WTC11 (cell line): ENCODE measurements at regions not wholly inside any gene's neighbourhood (a gene's known extent, or its start where the extent isn't known, plus 50 kb on each side); places are given as distances from the start of the nearest gene placed in this dataset.

Experiments used
- ATAC-seq: fragments of 200-7000 bp; cut with Tn5 transposase; 2 replicates; pipeline ENCODE4 v1.10.0; 2021; ENCODE audit warnings: mild to moderate bottlenecking, moderate library complexity
- CTCF ChIA-PET: fragments of 300-600 bp; sonication (Branson Sonifier 250); formaldehyde crosslinking; loops from one replicate; lab custom pipeline; 2021; ENCODE audit warnings: antibody characterized with exemption; lab: Charles Lee
- POLR2A ChIA-PET: fragments of 350-600 bp; sonication (Branson Sonifier 250); formaldehyde crosslinking; loops from one replicate; lab custom pipeline; 2021; ENCODE audit warnings: antibody characterized with exemption; lab: Charles Lee
- DNase-seq: peaks from one replicate; pipeline ENCODE4 v3.0.0; 2021; ENCODE audit warnings: low spot score
- H3K27ac Mint-ChIP-seq: 2 replicates; pipeline ENCODE4 v1.8.0; 2021; ENCODE audit warnings: mixed read lengths
- H3K27me3 Mint-ChIP-seq: 2 replicates; pipeline ENCODE4 v1.8.0; 2021; ENCODE audit warnings: low read depth, mild to moderate bottlenecking, moderate library complexity, mixed read lengths
- H3K36me3 Mint-ChIP-seq: 2 replicates; pipeline ENCODE4 v1.8.0; 2021; ENCODE audit warnings: mixed read lengths
- H3K4me1 Mint-ChIP-seq: 2 replicates; pipeline ENCODE4 v1.8.0; 2022; ENCODE audit warnings: mixed read lengths
- H3K4me3 Mint-ChIP-seq: 2 replicates; pipeline ENCODE4 v1.8.0; 2021; ENCODE audit warnings: mild to moderate bottlenecking, moderate library complexity, mixed read lengths
- H3K9me3 Mint-ChIP-seq: 2 replicates; pipeline ENCODE4 v1.8.0; 2021; ENCODE audit warnings: mixed read lengths
- CBFB ChIP-seq: sonication (generic); formaldehyde crosslinking; IDR thresholded peaks from 2 replicates; pipeline ENCODE4 v1.8.1; 2022; ENCODE audit warnings: mild to moderate bottlenecking, low read depth, missing genetic modification reagents
- CREB1 ChIP-seq: sonication (generic); formaldehyde crosslinking; IDR thresholded peaks from 2 replicates; pipeline ENCODE4 v1.8.0; 2023; ENCODE audit warnings: mild to moderate bottlenecking, missing genetic modification reagents
- ESRRA ChIP-seq: sonication (generic); formaldehyde crosslinking; IDR thresholded peaks from 2 replicates; pipeline ENCODE4 v1.8.1; 2022; ENCODE audit warnings: mild to moderate bottlenecking, missing genetic modification reagents, borderline replicate concordance
- GRHL2 ChIP-seq: fragments of 250-450 bp; sonication (Bioruptor Pico); IDR thresholded peaks from 2 replicates; pipeline ENCODE4 v1.8.0; 2022; ENCODE audit warnings: mild to moderate bottlenecking, moderate library complexity; ENCODE audit not compliant: insufficient replicate concordance, severe bottlenecking
- IRF2 ChIP-seq: sonication (generic); formaldehyde crosslinking; IDR thresholded peaks from 2 replicates; pipeline ENCODE4 v1.8.0; 2022; ENCODE audit warnings: low read depth, missing genetic modification reagents, borderline replicate concordance
- JAZF1 ChIP-seq: fragments of 250-450 bp; sonication (Bioruptor Pico); IDR thresholded peaks from 2 replicates; pipeline ENCODE4 v1.9.0; 2021; ENCODE audit warnings: moderate library complexity, mild to moderate bottlenecking, inconsistent platforms
- MXD4 ChIP-seq: fragments of 250-450 bp; sonication (Bioruptor Pico); IDR thresholded peaks from 2 replicates; pipeline ENCODE4 v1.8.0; 2021; ENCODE audit warnings: mild to moderate bottlenecking, moderate library complexity, borderline replicate concordance
- NR1H2 ChIP-seq: sonication (generic); formaldehyde crosslinking; IDR thresholded peaks from 2 replicates; pipeline ENCODE4 v1.9.0; 2021; ENCODE audit warnings: mild to moderate bottlenecking, moderate library complexity, missing genetic modification reagents
- SP1 ChIP-seq: sonication (generic); formaldehyde crosslinking; conservative IDR thresholded peaks from 2 replicates; pipeline ENCODE4 v1.8.1; 2022; ENCODE audit warnings: missing genetic modification reagents
- TEAD4 ChIP-seq: sonication (generic); formaldehyde crosslinking; IDR thresholded peaks from 2 replicates; pipeline ENCODE4 v1.8.0; 2022; ENCODE audit warnings: mild to moderate bottlenecking, missing genetic modification reagents
- TP53 ChIP-seq: sonication (generic); formaldehyde crosslinking; IDR thresholded peaks from 2 replicates; pipeline ENCODE4 v1.8.1; 2023; ENCODE audit warnings: mild to moderate bottlenecking, missing genetic modification reagents
- ZBTB21 ChIP-seq: sonication (generic); formaldehyde crosslinking; IDR thresholded peaks from 2 replicates; pipeline ENCODE4 v1.8.1; 2023; ENCODE audit warnings: mild to moderate bottlenecking, missing genetic modification reagents, borderline replicate concordance
- ZNF121 ChIP-seq: sonication (generic); formaldehyde crosslinking; IDR thresholded peaks from 2 replicates; pipeline ENCODE4 v1.8.0; 2023; ENCODE audit warnings: missing genetic modification reagents
- ZNF396 ChIP-seq: fragments of 250-450 bp; sonication (Bioruptor Pico); IDR thresholded peaks from 2 replicates; pipeline ENCODE4 v1.8.0; 2021; ENCODE audit warnings: mild to moderate bottlenecking, moderate library complexity, borderline replicate concordance
- ZNF671 ChIP-seq: fragments of 250-450 bp; sonication (Bioruptor Pico); IDR thresholded peaks from 2 replicates; pipeline ENCODE4 v1.8.0; 2021; ENCODE audit warnings: mild to moderate bottlenecking
- TF ChIP-seq, protein P1 (sequence below): sonication (generic); formaldehyde crosslinking; conservative IDR thresholded peaks from 2 replicates; pipeline ENCODE4 v1.8.1; 2022; ENCODE audit warnings: mild to moderate bottlenecking, missing genetic modification reagents
- TF ChIP-seq, protein P2 (sequence below): sonication (generic); formaldehyde crosslinking; IDR thresholded peaks from 2 replicates; pipeline ENCODE4 v1.8.0; 2022; ENCODE audit warnings: mild to moderate bottlenecking, missing genetic modification reagents
- TF ChIP-seq, protein P3 (sequence below): sonication (generic); formaldehyde crosslinking; conservative IDR thresholded peaks from 2 replicates; pipeline ENCODE4 v1.8.1; 2023; ENCODE audit warnings: mild to moderate bottlenecking, low read depth, missing genetic modification reagents, moderate library complexity
- TF ChIP-seq, protein P4 (sequence below): sonication (generic); formaldehyde crosslinking; IDR thresholded peaks from 2 replicates; pipeline ENCODE4 v1.8.0; 2023; ENCODE audit warnings: mild to moderate bottlenecking, missing genetic modification reagents
- TF ChIP-seq, protein P5 (sequence below): sonication (generic); formaldehyde crosslinking; IDR thresholded peaks from 2 replicates; pipeline ENCODE4 v1.8.1; 2022; ENCODE audit warnings: low read depth, missing genetic modification reagents, borderline replicate concordance
- TF ChIP-seq, protein P6 (sequence below): sonication (generic); formaldehyde crosslinking; IDR thresholded peaks from 2 replicates; pipeline ENCODE4 v1.8.1; 2022; ENCODE audit warnings: mild to moderate bottlenecking, missing genetic modification reagents, moderate library complexity, borderline replicate concordance
- TF ChIP-seq, protein P7 (sequence below): fragments of 250-450 bp; sonication (Bioruptor Pico); IDR thresholded peaks from 2 replicates; pipeline ENCODE4 v2.1.2; 2022; ENCODE audit warnings: mild to moderate bottlenecking, moderate library complexity
- TF ChIP-seq, protein P8 (sequence below): fragments of 250-450 bp; sonication (Bioruptor Pico); IDR thresholded peaks from 2 replicates; pipeline ENCODE4 v1.9.0; 2021; ENCODE audit warnings: moderate library complexity, mild to moderate bottlenecking, inconsistent platforms, borderline replicate concordance

DNA sequence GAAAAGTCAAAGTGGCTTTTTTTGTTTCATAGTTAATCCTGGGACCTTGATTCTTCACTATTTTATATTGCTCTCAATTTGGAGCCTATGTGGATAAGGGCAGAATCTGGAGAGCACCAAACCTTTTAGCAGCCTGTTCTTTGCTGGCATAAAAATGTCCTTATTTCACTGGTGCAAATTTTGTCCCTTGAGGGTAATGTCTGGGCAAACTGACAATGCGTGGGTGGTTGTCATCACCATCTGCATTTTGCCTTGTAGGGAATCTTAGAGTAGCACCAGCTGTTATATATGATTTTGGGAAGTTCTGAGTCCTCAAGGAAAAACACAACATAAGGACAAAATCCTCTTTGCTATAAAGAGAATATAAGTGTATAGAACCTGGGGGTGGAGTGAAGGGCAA lies 336.9 kb upstream of the HTR2A start (continued):
- TF ChIP-seq IRF2 (CRISPR knock-in tag), result no peak
- TF ChIP-seq SP1 (CRISPR knock-in tag), result no peak
- no peak for TF ChIP-seq ZNF121 (CRISPR knock-in tag)

DNA sequence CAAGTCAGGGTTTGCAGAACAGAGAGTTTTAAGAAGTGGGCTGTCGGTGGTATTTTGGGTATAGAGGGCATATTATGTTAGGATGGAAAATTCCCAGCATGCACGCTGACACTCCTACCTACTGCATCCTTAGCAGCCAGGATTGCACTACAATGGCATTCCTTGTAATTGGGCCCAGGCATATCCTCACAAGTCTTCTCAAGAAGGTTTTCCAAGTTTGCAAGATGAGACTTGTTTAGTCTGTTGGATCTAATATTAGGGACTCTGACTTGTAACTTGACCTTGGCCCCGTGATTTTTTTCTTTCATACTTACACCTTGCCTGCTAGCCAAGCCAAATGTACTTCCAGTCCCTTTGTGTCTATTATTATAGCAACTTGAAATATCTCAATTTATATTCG lies 335.7 kb upstream of the HTR2A start:
- H3K27me3 Mint-ChIP-seq, result no peaks in the 10 kb centered on the region; the same call in 1 of the 2 replicates
- peaks cover 38% of the 10 kb centered on the region for H3K9me3 Mint-ChIP-seq
- no peak overlapping the region for H3K4me3 Mint-ChIP-seq
- H3K36me3 Mint-ChIP-seq, result peaks cover 16% of the 10 kb centered on the region
- peak overlapping the region; percentile 20; the same call in 1 of the 2 replicates for H3K27ac Mint-ChIP-seq
- no peak for ATAC-seq
- H3K4me1 Mint-ChIP-seq, result peaks cover 8% of the 10 kb centered on the region
- TF ChIP-seq ZNF671 (CRISPR knock-in tag) (no peak), GRHL2 (CRISPR knock-in tag) (no peak), CBFB (CRISPR knock-in tag) (no peak), TEAD4 (CRISPR knock-in tag) (no peak), ESRRA (no peak), CREB1 (CRISPR knock-in tag) (no peak), TP53 (CRISPR knock-in tag) (no peak), NR1H2 (no peak), MXD4 (CRISPR knock-in tag) (no peak), ZBTB21 (CRISPR knock-in tag) (no peak), ZNF396 (CRISPR knock-in tag) (no peak), JAZF1 (CRISPR knock-in tag) (no peak)
- TF ChIP-seq, protein P1, sequence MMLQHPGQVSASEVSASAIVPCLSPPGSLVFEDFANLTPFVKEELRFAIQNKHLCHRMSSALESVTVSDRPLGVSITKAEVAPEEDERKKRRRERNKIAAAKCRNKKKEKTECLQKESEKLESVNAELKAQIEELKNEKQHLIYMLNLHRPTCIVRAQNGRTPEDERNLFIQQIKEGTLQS, result no peak
- TF ChIP-seq, protein P2, sequence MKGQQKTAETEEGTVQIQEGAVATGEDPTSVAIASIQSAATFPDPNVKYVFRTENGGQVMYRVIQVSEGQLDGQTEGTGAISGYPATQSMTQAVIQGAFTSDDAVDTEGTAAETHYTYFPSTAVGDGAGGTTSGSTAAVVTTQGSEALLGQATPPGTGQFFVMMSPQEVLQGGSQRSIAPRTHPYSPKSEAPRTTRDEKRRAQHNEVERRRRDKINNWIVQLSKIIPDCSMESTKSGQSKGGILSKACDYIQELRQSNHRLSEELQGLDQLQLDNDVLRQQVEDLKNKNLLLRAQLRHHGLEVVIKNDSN (CRISPR knock-in tag), result no peak
- TF ChIP-seq, protein P3, sequence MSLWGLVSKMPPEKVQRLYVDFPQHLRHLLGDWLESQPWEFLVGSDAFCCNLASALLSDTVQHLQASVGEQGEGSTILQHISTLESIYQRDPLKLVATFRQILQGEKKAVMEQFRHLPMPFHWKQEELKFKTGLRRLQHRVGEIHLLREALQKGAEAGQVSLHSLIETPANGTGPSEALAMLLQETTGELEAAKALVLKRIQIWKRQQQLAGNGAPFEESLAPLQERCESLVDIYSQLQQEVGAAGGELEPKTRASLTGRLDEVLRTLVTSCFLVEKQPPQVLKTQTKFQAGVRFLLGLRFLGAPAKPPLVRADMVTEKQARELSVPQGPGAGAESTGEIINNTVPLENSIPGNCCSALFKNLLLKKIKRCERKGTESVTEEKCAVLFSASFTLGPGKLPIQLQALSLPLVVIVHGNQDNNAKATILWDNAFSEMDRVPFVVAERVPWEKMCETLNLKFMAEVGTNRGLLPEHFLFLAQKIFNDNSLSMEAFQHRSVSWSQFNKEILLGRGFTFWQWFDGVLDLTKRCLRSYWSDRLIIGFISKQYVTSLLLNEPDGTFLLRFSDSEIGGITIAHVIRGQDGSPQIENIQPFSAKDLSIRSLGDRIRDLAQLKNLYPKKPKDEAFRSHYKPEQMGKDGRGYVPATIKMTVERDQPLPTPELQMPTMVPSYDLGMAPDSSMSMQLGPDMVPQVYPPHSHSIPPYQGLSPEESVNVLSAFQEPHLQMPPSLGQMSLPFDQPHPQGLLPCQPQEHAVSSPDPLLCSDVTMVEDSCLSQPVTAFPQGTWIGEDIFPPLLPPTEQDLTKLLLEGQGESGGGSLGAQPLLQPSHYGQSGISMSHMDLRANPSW (CRISPR knock-in tag), result no peak
- TF ChIP-seq, protein P4, sequence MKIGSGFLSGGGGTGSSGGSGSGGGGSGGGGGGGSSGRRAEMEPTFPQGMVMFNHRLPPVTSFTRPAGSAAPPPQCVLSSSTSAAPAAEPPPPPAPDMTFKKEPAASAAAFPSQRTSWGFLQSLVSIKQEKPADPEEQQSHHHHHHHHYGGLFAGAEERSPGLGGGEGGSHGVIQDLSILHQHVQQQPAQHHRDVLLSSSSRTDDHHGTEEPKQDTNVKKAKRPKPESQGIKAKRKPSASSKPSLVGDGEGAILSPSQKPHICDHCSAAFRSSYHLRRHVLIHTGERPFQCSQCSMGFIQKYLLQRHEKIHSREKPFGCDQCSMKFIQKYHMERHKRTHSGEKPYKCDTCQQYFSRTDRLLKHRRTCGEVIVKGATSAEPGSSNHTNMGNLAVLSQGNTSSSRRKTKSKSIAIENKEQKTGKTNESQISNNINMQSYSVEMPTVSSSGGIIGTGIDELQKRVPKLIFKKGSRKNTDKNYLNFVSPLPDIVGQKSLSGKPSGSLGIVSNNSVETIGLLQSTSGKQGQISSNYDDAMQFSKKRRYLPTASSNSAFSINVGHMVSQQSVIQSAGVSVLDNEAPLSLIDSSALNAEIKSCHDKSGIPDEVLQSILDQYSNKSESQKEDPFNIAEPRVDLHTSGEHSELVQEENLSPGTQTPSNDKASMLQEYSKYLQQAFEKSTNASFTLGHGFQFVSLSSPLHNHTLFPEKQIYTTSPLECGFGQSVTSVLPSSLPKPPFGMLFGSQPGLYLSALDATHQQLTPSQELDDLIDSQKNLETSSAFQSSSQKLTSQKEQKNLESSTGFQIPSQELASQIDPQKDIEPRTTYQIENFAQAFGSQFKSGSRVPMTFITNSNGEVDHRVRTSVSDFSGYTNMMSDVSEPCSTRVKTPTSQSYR (CRISPR knock-in tag), result no peak
- TF ChIP-seq, protein P5, sequence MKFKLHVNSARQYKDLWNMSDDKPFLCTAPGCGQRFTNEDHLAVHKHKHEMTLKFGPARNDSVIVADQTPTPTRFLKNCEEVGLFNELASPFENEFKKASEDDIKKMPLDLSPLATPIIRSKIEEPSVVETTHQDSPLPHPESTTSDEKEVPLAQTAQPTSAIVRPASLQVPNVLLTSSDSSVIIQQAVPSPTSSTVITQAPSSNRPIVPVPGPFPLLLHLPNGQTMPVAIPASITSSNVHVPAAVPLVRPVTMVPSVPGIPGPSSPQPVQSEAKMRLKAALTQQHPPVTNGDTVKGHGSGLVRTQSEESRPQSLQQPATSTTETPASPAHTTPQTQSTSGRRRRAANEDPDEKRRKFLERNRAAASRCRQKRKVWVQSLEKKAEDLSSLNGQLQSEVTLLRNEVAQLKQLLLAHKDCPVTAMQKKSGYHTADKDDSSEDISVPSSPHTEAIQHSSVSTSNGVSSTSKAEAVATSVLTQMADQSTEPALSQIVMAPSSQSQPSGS (CRISPR knock-in tag), result no peak
- TF ChIP-seq, protein P6, sequence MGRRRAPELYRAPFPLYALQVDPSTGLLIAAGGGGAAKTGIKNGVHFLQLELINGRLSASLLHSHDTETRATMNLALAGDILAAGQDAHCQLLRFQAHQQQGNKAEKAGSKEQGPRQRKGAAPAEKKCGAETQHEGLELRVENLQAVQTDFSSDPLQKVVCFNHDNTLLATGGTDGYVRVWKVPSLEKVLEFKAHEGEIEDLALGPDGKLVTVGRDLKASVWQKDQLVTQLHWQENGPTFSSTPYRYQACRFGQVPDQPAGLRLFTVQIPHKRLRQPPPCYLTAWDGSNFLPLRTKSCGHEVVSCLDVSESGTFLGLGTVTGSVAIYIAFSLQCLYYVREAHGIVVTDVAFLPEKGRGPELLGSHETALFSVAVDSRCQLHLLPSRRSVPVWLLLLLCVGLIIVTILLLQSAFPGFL (CRISPR knock-in tag), result no peak
- TF ChIP-seq, protein P7, sequence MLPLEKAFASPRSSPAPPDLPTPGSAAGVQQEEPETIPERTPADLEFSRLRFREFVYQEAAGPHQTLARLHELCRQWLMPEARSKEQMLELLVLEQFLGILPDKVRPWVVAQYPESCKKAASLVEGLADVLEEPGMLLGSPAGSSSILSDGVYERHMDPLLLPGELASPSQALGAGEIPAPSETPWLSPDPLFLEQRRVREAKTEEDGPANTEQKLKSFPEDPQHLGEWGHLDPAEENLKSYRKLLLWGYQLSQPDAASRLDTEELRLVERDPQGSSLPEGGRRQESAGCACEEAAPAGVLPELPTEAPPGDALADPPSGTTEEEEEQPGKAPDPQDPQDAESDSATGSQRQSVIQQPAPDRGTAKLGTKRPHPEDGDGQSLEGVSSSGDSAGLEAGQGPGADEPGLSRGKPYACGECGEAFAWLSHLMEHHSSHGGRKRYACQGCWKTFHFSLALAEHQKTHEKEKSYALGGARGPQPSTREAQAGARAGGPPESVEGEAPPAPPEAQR, result no peak
- TF ChIP-seq, protein P8, sequence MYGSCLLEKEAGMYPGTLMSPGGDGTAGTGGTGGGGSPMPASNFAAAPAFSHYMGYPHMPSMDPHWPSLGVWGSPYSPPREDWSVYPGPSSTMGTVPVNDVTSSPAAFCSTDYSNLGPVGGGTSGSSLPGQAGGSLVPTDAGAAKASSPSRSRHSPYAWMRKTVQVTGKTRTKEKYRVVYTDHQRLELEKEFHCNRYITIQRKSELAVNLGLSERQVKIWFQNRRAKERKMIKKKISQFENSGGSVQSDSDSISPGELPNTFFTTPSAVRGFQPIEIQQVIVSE (CRISPR knock-in tag), result no peak
- TF ChIP-seq, all 79 proteins: peak for 0
- ChIA-PET CTCF (no interaction called here), POLR2A (no interaction called here)
- no peak for DNase-seq
